BJ (cell line): ENCODE measurements at regions not wholly inside any gene's neighbourhood (a gene's known extent, or its start where the extent isn't known, plus 50 kb on each side); places are given as distances from the start of the nearest gene placed in this dataset.
"Not testable (repeated sequence)": the region's sequence is repeated elsewhere in the genome, so short reads cannot be mapped to it uniquely, and the experiment has no call there.

ENCODE experiments used
- CTCF ChIA-PET: fragments of 350-600 bp; formaldehyde crosslinking; extraction: SDS; loops from one replicate; lab custom pipeline; 2021; ENCODE audit warnings: antibody characterized with exemption, inconsistent platforms; lab: Yijun Ruan, JAX
- POLR2A ChIA-PET: fragments of 300-600 bp; sonication (Branson Sonifier 250); formaldehyde crosslinking; extraction: SDS; loops from one replicate; lab custom pipeline; 2021; ENCODE audit warnings: antibody characterized with exemption; lab: Charles Lee
- DNase-seq: peaks from one replicate; pipeline ENCODE4 v3.0.0-alpha.2; 2011; ENCODE audit warnings: low read depth
- H3K27me3 ChIP-seq: 2 replicates; pipeline ENCODE4 v1.6.0; 2011; ENCODE audit warnings: low read length; ENCODE audit not compliant: control insufficient read depth, insufficient read depth
- H3K36me3 ChIP-seq: 2 replicates; pipeline ENCODE4 v1.5.1; 2011; ENCODE audit warnings: low read length; ENCODE audit not compliant: control insufficient read depth, insufficient read depth
- H3K4me3 ChIP-seq: 2 replicates; pipeline ENCODE4 v1.5.1; 2011; ENCODE audit warnings: low read depth, mild to moderate bottlenecking, control low read depth, low read length
- TF ChIP-seq, protein P1 (sequence below): IDR thresholded peaks from 2 replicates; pipeline ENCODE4 v1.5.1; 2011; ENCODE audit warnings: low read depth, mild to moderate bottlenecking, control low read depth, inconsistent platforms, low read length, moderate library complexity; ENCODE audit not compliant: insufficient read depth

DNA sequence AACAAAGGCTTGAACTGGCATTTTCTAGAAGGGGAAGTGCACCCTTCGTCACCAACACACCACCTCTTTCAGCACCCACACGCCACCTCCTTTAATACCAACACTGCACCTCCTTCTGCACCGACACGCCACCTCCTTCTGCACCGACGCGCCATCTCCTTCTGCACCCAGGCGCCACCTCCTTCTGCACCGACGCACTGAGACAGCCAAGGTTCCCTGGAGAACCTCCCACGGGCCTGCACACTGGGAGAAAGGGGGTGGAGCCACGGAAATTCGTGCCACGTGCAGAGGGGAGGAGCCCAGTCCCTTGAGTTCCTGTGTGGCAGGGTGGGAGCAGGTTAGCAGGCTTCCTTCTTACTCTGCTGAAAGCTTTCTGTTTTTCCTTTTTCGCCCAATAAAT lies 327.9 kb upstream of the C1orf174 start:
- Histone ChIP-seq H3K36me3 (no peaks in the 10 kb centered on the region), H3K27me3 (no peaks in the 10 kb centered on the region), H3K4me3 (no peak overlapping the region)
- TF ChIP-seq, protein P1, sequence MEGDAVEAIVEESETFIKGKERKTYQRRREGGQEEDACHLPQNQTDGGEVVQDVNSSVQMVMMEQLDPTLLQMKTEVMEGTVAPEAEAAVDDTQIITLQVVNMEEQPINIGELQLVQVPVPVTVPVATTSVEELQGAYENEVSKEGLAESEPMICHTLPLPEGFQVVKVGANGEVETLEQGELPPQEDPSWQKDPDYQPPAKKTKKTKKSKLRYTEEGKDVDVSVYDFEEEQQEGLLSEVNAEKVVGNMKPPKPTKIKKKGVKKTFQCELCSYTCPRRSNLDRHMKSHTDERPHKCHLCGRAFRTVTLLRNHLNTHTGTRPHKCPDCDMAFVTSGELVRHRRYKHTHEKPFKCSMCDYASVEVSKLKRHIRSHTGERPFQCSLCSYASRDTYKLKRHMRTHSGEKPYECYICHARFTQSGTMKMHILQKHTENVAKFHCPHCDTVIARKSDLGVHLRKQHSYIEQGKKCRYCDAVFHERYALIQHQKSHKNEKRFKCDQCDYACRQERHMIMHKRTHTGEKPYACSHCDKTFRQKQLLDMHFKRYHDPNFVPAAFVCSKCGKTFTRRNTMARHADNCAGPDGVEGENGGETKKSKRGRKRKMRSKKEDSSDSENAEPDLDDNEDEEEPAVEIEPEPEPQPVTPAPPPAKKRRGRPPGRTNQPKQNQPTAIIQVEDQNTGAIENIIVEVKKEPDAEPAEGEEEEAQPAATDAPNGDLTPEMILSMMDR: no peak
- DNase-seq: no peak
- ChIA-PET POLR2A (no interaction called here), CTCF (no interaction called here)

DNA sequence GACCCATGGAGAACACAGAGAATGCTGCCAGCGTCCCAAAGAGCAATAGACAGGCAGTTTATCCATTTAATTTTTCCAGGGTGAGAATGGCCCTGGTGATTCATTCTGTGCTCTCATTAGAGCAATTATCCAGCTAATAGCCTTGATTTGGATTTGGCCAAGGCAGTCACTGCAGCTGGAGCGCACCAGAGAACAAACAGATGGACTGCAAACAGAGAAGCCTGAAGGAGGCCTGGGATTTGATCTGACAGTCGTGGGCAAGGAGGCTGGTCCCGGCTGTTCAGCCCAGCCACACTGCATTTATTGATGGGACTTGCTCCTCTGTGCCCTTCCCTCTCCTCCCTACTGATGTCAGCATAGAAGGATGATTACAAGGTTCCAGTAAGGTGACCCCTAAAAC lies 353.9 kb upstream of the C1orf174 start:
- ChIA-PET POLR2A (no interaction called here), CTCF (no interaction called here)
- H3K27me3 ChIP-seq: no peaks in the 10 kb centered on the region
- no peaks in the 10 kb centered on the region for H3K36me3 ChIP-seq
- DNase-seq: no peak
- TF ChIP-seq, protein P1: no peak
- H3K4me3 ChIP-seq: no peak overlapping the region

DNA sequence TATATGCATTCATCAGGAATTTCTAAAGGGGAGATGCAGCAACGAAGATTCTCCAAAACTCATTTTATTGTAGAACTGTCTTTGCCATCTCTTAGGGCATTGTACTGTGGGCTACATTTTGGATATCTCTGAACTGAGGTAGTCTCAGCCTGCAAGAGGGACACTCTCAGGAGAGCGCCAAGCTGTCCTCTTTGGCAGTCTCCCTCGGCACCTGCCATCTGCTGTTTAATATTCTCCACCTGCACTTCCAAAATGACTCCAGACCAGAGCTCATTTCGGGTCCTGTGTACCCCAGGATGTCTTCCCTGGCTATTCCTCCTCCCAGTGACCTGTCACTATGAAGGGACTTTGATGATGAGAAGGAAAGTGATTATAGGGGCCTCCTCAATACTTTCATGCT lies 356.3 kb upstream of the C1orf174 start:
- POLR2A ChIA-PET: no interaction called here
- CTCF ChIA-PET: no interaction called here
- Histone ChIP-seq H3K36me3 (no peaks in the 10 kb centered on the region), H3K27me3 (no peaks in the 10 kb centered on the region), H3K4me3 (no peak overlapping the region)
- DNase-seq: no peak
- TF ChIP-seq, protein P1: no peak

DNA sequence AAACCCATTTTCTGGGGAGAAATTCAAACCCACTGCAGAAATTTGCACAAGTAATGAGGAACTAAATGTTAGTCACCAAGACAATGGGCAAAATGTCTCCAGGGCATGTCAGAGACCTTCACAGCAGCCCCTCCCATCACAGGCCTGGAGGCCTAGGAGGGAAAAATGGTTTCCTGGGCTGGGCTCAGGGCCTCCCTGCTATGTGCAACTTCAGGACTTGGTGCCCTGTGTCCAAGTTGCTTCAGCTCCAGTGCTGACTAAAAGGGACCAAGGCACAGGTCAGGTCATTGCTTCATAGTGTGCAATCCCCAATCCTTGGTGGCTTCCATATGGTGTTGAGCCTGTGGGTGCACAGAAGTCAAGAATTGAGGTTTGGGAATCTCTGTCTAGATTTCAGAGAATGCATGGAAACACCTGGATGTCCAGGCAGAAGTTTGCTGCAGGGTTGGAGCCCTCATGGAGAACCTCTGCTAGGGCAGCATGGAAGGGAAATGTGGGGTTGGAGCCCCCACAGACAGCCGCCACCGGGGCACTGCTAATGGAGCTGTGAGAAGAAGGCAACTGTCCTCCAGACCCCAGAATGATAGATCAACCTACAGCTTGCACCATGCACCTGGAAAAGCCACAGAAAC lies 358.2 kb upstream of the C1orf174 start:
- DNase-seq, POLR2A ChIA-PET, CTCF ChIA-PET, H3K36me3 ChIP-seq, H3K27me3 ChIP-seq, H3K4me3 ChIP-seq: not testable (repeated sequence)

DNA sequence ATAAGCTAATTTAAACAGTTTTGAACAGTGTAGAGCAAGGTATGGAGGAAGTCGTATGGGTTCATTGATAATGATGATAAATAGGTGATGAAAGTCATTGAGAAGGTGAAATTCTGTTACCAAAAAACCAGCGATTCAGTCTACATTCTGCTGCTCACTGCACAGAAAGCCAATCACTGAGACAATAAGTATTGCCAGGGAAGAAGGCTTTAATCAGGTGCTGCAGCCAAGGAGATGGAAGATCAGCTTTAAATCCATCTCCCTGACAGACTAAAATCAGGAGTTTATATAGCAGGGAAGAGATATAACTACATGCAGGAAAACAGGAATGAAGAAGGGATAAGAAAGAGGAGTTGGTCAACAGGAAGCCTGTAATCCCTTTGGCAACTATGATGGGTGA lies 361.3 kb upstream of the C1orf174 start:
- TF ChIP-seq, protein P1: no peak
- CTCF ChIA-PET: no interaction called here
- DNase-seq: no peak
- no peaks in the 10 kb centered on the region for H3K36me3 ChIP-seq
- POLR2A ChIA-PET: no interaction called here
- no peaks in the 10 kb centered on the region for H3K27me3 ChIP-seq
- H3K4me3 ChIP-seq: no peak overlapping the region

DNA sequence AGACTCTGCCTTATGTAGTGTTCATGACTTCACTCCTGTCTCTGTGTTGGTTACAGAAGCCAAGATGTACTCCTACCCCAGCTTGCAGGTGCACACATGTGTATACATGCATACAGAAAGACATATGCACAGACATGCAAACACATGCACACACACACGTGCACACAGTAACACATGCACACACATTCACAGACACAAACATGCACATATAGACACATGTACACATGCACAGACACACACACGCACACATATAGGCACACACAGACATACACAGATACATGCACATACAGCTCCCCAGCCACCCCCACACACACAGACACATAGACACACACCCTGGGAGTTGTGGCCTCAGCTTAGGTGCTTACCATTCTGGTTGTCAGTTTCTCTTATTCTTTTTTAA lies 362.6 kb upstream of the C1orf174 start:
- no peaks in the 10 kb centered on the region for H3K27me3 ChIP-seq
- TF ChIP-seq, protein P1: no peak
- no peak for DNase-seq
- H3K4me3 ChIP-seq: no peak overlapping the region
- ChIA-PET CTCF (no interaction called here), POLR2A (no interaction called here)
- H3K36me3 ChIP-seq: no peaks in the 10 kb centered on the region
